ENCODE measurements at regions not wholly inside any gene's neighbourhood (a gene's known extent, or its start where the extent isn't known, plus 50 kb on each side); places are given as distances from the start of the nearest gene placed in this dataset.

- TF ChIP-seq CTCF (conservative IDR thresholded peaks at IDR 0.05; ENCODE audit: low read depth, low read length) (no peak), EZH2 (IDR thresholded peaks at IDR 0.05; ENCODE audit: borderline replicate concordance, low read depth, low read length, poor library complexity, severe bottlenecking) (no peak)
Measured at GRCh38 chr14:65976761-65977404, 509.3 kb upstream of the CCDC196 start.
